Upper lobe of right lung (tissue), 1 donor: ENCODE measurements at regions not wholly inside any gene's neighbourhood (a gene's known extent, or its start where the extent isn't known, plus 50 kb on each side); places are given as distances from the start of the nearest gene placed in this dataset.

Experiments
- ATAC-seq: fragments of 200-7000 bp; cut with Tn5 transposase; one replicate; pipeline ENCODE4 v1.9.1; 2020; ENCODE audit warnings: mild to moderate bottlenecking, moderate library complexity
- DNase-seq: peaks from one replicate; pipeline ENCODE4 v3.0.0-alpha.2; 2020
- H3K27ac ChIP-seq: fragments of 200-600 bp; one replicate; pipeline ENCODE4 v1.8.0; 2022
- H3K27me3 ChIP-seq: fragments of 200-600 bp; one replicate; pipeline ENCODE4 v1.8.0; 2022; ENCODE audit warnings: mild to moderate bottlenecking
- H3K36me3 ChIP-seq: fragments of 200-600 bp; one replicate; pipeline ENCODE4 v1.8.0; 2022
- H3K4me1 ChIP-seq: fragments of 200-600 bp; one replicate; pipeline ENCODE4 v1.8.0; 2022
- H3K4me3 ChIP-seq: fragments of 200-600 bp; one replicate; pipeline ENCODE4 v1.8.0; 2022; ENCODE audit warnings: mild to moderate bottlenecking
- H3K9me3 ChIP-seq: fragments of 200-600 bp; one replicate; pipeline ENCODE4 v1.8.0; 2022
- CTCF ChIP-seq: fragments of 200-600 bp; IDR thresholded peaks from one replicate; pipeline ENCODE4 v1.8.0; 2022; ENCODE audit warnings: antibody characterized with exemption
- intact Hi-C: fragments of 100-400 bp; cut with DNase I; formaldehyde crosslinking; loops from one replicate; pipeline ENCODE4 v1.11.0; 2022
- donor health status: DM: no; HTN: yes; CAD: no; lungs with severe emphysema.

GRCh38 chr18:11219571-11219970, 70.2 kb upstream of the PIEZO2 start:
- TF ChIP-seq CTCF: no peak
- H3K4me3 ChIP-seq: no peak overlapping the region
- no peaks in the 10 kb centered on the region for H3K4me1 ChIP-seq
- no peak overlapping the region for H3K27ac ChIP-seq
- H3K9me3 ChIP-seq: no peaks in the 10 kb centered on the region
- H3K27me3 ChIP-seq: no peaks in the 10 kb centered on the region
- intact Hi-C loops: no loop called here
- no peaks in the 10 kb centered on the region for H3K36me3 ChIP-seq
- no peak for DNase-seq
- no peak for ATAC-seq

- H3K4me3 ChIP-seq: no peak overlapping the region
- H3K27ac ChIP-seq: no peak overlapping the region
- no peak for DNase-seq
- H3K27me3 ChIP-seq: no peaks in the 10 kb centered on the region
- intact Hi-C loops: no loop called here
- no peaks in the 10 kb centered on the region for H3K4me1 ChIP-seq
- no peaks in the 10 kb centered on the region for H3K36me3 ChIP-seq
- no peak for TF ChIP-seq CTCF
- ATAC-seq: no peak
- H3K9me3 ChIP-seq: no peaks in the 10 kb centered on the region
Observed at GRCh38 chr18:11215216-11215615, 65.8 kb upstream of the PIEZO2 start.

- intact Hi-C loops: no loop called here
- DNase-seq: no peak
- no peaks in the 10 kb centered on the region for H3K27me3 ChIP-seq
- TF ChIP-seq CTCF: no peak
- no peaks in the 10 kb centered on the region for H3K36me3 ChIP-seq
- no peak overlapping the region for H3K4me3 ChIP-seq
- no peak for ATAC-seq
- no peaks in the 10 kb centered on the region for H3K4me1 ChIP-seq
- H3K27ac ChIP-seq: no peak overlapping the region
- no peaks in the 10 kb centered on the region for H3K9me3 ChIP-seq
Observed at GRCh38 chr18:11204020-11204419, 54.7 kb upstream of the PIEZO2 start.

- DNase-seq: no peak
- Histone ChIP-seq H3K27me3 (no peaks in the 10 kb centered on the region), H3K4me1 (no peaks in the 10 kb centered on the region), H3K36me3 (no peaks in the 10 kb centered on the region), H3K4me3 (no peak overlapping the region), H3K27ac (no peak overlapping the region), H3K9me3 (no peaks in the 10 kb centered on the region)
- no peak for ATAC-seq
- intact Hi-C loops: no loop called here
- TF ChIP-seq CTCF: no peak
Observed at GRCh38 chr18:11199477-11199876, 50.1 kb upstream of the PIEZO2 start.
